NCI-H510A (cell line): ENCODE measurements at regions not wholly inside any gene's neighbourhood (a gene's known extent, or its start where the extent isn't known, plus 50 kb on each side); places are given as distances from the start of the nearest gene placed in this dataset.
"Not testable (repeated sequence)": the region's sequence is repeated elsewhere in the genome, so short reads cannot be mapped to it uniquely, and the experiment has no call there.

Source experiments
- DNase-seq: peaks from one replicate; lab custom pipeline; 2025; lab: John Stamatoyannopoulos, UW

- DNase-seq, result no peak
Measured at GRCh38 chr7:39758234-39758970, 135.0 kb downstream of the RALA start.

GRCh38 chr7:39761449-39761848, 138.1 kb downstream of the RALA start:
- DNase-seq, result peak; percentile 26

- DNase-seq, result not testable (repeated sequence)
Measured at GRCh38 chr7:39762466-39762865, 139.1 kb downstream of the RALA start.

GRCh38 chr7:39762881-39763280, 139.5 kb downstream of the RALA start:
- DNase-seq, result not testable (repeated sequence)

GRCh38 chr7:39765833-39766232, 142.5 kb downstream of the RALA start:
- not testable (repeated sequence) for DNase-seq

GRCh38 chr7:39768439-39768838, 145.1 kb downstream of the RALA start:
- DNase-seq, result not testable (repeated sequence)

GRCh38 chr7:39774341-39774851, 151.0 kb downstream of the RALA start:
- DNase-seq, result not testable (repeated sequence)

GRCh38 chr7:39781557-39781956, 158.2 kb downstream of the RALA start:
- not testable (repeated sequence) for DNase-seq

- not testable (repeated sequence) for DNase-seq
Measured at GRCh38 chr7:39786440-39786839, 163.1 kb downstream of the RALA start.

- DNase-seq, result not testable (repeated sequence)
Measured at GRCh38 chr7:39791035-39791434, 159.0 kb upstream of the CDK13 start.

GRCh38 chr7:39791911-39792310, 158.1 kb upstream of the CDK13 start:
- DNase-seq, result not testable (repeated sequence)

GRCh38 chr7:39793026-39793425, 157.0 kb upstream of the CDK13 start:
- DNase-seq, result not testable (repeated sequence)

- DNase-seq, result not testable (repeated sequence)
Measured at GRCh38 chr7:39793851-39794250, 156.2 kb upstream of the CDK13 start.

- not testable (repeated sequence) for DNase-seq
Measured at GRCh38 chr7:39796947-39797346, 153.1 kb upstream of the CDK13 start.

- DNase-seq, result not testable (repeated sequence)
Measured at GRCh38 chr7:39798077-39798476, 152.0 kb upstream of the CDK13 start.

- no peak for DNase-seq
Measured at GRCh38 chr7:39808796-39809481, 141.1 kb upstream of the CDK13 start.

GRCh38 chr7:39810204-39810642, 139.8 kb upstream of the CDK13 start:
- DNase-seq, result no peak

- DNase-seq, result no peak
Measured at GRCh38 chr7:39810710-39811109, 139.3 kb upstream of the CDK13 start.

- DNase-seq, result no peak
Measured at GRCh38 chr7:39811161-39811614, 138.9 kb upstream of the CDK13 start.

GRCh38 chr7:39816462-39817060, 133.5 kb upstream of the CDK13 start:
- no peak for DNase-seq

GRCh38 chr7:39819514-39819913, 130.5 kb upstream of the CDK13 start:
- no peak for DNase-seq

GRCh38 chr7:39824456-39825200, 125.4 kb upstream of the CDK13 start:
- no peak for DNase-seq
